ENCODE measurements at regions not wholly inside any gene's neighbourhood (a gene's known extent, or its start where the extent isn't known, plus 50 kb on each side); places are given as distances from the start of the nearest gene placed in this dataset.

GRCh38 chr4:101556842-101557241 lies 209.5 kb upstream of the PPP3CA start:
- H3K27me3 ChIP-seq (ENCODE audit: control insufficient read depth, insufficient read depth, low read length) = no peaks in the 10 kb centered on the region
- H3K4me3 ChIP-seq (ENCODE audit: low read depth, low read length) = no peak overlapping the region
- no peak for DNase-seq (ENCODE audit: low read depth)
- H3K36me3 ChIP-seq (ENCODE audit: control insufficient read depth, insufficient read depth, low read length) = no peaks in the 10 kb centered on the region
- TF ChIP-seq CTCF (IDR thresholded peaks at IDR 0.05; ENCODE audit: insufficient read depth, low read length, poor library complexity, severe bottlenecking) = no peak

GRCh38 chr4:101555341-101555880 lies 208.1 kb upstream of the PPP3CA start:
- TF ChIP-seq CTCF (IDR thresholded peaks at IDR 0.05; ENCODE audit: insufficient read depth, low read length, poor library complexity, severe bottlenecking) = no peak
- DNase-seq (ENCODE audit: low read depth) = no peak
- H3K27me3 ChIP-seq (ENCODE audit: control insufficient read depth, insufficient read depth, low read length) = no peaks in the 10 kb centered on the region
- H3K36me3 ChIP-seq (ENCODE audit: control insufficient read depth, insufficient read depth, low read length) = no peaks in the 10 kb centered on the region
- no peak overlapping the region for H3K4me3 ChIP-seq (ENCODE audit: low read depth, low read length)

DNA sequence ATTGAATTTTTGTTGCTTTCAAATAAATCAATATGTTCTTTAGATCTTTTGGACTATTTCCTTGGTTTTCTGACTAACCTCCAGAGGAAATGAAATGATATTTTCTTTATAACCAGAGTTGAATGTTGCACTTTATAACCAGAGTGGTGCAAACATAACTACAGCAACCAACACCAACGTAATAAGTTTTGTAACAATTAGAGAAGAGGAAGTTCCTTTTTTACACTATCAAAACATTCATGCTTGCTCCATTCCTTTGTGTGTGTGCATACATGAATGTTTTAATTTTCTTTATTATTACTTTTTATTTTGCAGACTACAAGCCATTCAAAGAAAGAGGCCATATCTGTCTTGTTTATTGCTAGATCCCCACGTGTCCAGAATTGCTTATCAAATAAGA lies 193.0 kb upstream of the PPP3CA start:
- DNase-seq (ENCODE audit: low read depth) = no peak
- Histone ChIP-seq H3K27me3 (ENCODE audit: control insufficient read depth, insufficient read depth, low read length) (no peaks in the 10 kb centered on the region), H3K36me3 (ENCODE audit: control insufficient read depth, insufficient read depth, low read length) (no peaks in the 10 kb centered on the region), H3K4me3 (ENCODE audit: low read depth, low read length) (no peak overlapping the region)
- no peak for TF ChIP-seq CTCF (IDR thresholded peaks at IDR 0.05; ENCODE audit: insufficient read depth, low read length, poor library complexity, severe bottlenecking)

DNA sequence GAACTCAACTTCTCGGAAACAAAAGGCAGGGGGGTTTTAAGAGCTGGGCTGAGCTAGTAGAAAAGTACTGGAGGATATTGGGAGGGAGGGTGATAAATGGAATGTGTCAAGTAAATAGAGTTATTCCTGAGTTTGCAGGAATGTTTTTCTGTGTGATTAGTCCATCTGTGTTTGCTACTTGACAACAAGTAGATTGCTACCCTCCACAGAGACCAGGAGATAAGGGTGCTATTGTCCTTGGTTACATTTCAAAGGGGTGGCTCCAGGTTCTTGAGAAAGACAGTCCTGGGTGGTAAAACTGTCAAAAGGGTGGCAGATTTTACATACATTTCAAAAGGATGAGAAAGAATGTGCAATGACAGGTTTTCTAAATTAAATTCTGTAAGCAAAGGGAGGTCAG lies 181.2 kb upstream of the PPP3CA start:
- no peaks in the 10 kb centered on the region for H3K27me3 ChIP-seq (ENCODE audit: control insufficient read depth, insufficient read depth, low read length)
- no peak for TF ChIP-seq CTCF (IDR thresholded peaks at IDR 0.05; ENCODE audit: insufficient read depth, low read length, poor library complexity, severe bottlenecking)

DNA sequence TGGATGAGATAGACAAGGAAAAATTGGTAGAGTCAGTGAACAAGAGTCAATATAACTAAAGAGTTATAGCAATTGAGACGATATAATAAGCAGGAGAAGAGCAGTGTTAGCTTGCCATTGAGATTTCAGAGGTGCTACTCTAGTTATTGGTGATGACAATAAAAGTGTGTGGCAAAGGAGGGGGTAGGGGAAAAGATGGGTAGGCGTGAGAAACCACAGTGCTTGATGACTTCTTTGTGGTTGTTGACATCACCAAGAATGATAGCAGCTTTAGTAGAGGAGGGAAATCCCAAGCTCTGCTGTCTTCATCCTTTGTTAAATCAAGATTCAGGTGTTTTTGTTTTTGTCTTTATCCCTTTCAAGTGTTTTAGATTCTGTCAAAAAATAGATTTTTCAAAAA lies 179.9 kb upstream of the PPP3CA start:
- Histone ChIP-seq H3K4me3 (ENCODE audit: low read depth, low read length) (no peak overlapping the region), H3K27me3 (ENCODE audit: control insufficient read depth, insufficient read depth, low read length) (no peaks in the 10 kb centered on the region), H3K36me3 (ENCODE audit: control insufficient read depth, insufficient read depth, low read length) (no peaks in the 10 kb centered on the region)
- no peak for TF ChIP-seq CTCF (IDR thresholded peaks at IDR 0.05; ENCODE audit: insufficient read depth, low read length, poor library complexity, severe bottlenecking)
- no peak for DNase-seq (ENCODE audit: low read depth)

More for the DNA sequence above, 181.2 kb upstream of the PPP3CA start:
- DNase-seq (ENCODE audit: low read depth) = no peak
- H3K36me3 ChIP-seq (ENCODE audit: control insufficient read depth, insufficient read depth, low read length) = no peaks in the 10 kb centered on the region
- H3K4me3 ChIP-seq (ENCODE audit: low read depth, low read length) = no peak overlapping the region

- Histone ChIP-seq H3K27me3 (ENCODE audit: control insufficient read depth, insufficient read depth, low read length) (no peaks in the 10 kb centered on the region), H3K4me3 (ENCODE audit: low read depth, low read length) (no peak overlapping the region), H3K36me3 (ENCODE audit: control insufficient read depth, insufficient read depth, low read length) (no peaks in the 10 kb centered on the region)
- no peak for TF ChIP-seq CTCF (IDR thresholded peaks at IDR 0.05; ENCODE audit: insufficient read depth, low read length, poor library complexity, severe bottlenecking)
- DNase-seq (ENCODE audit: low read depth) = no peak
Observed at GRCh38 chr4:101515566-101515965, 168.2 kb upstream of the PPP3CA start.
